K562 (cell line): ENCODE measurements at regions not wholly inside any gene's neighbourhood (a gene's known extent, or its start where the extent isn't known, plus 50 kb on each side); places are given as distances from the start of the nearest gene placed in this dataset.

Source experiments
- ATAC-seq: fragments of 200-7000 bp; cut with Tn5 transposase; 3 replicates; pipeline ENCODE4 v1.9.1; 2020; ENCODE audit warnings: moderate library complexity
- BruUV-seq: library from RNA; stranded (reverse); fragments of 400-500 nt; replicated peaks from 2 replicates; lab custom pipeline; 2021; lab: Mats Ljungman, UMichigan
- CTCF ChIA-PET: fragments of 300-600 bp; formaldehyde crosslinking; extraction: SDS; loops from one replicate; lab custom pipeline; 2021; ENCODE audit warnings: low intra/inter-chr PET ratio; lab: Yijun Ruan, JAX
- POLR2A ChIA-PET: fragments of 300-600, 350-650 bp; sonication (Branson Sonifier 250); formaldehyde crosslinking; extraction: SDS; loops from one replicate; lab custom pipeline; 2021; ENCODE audit warnings: antibody characterized with exemption, inconsistent platforms; lab: Yijun Ruan, JAX
- DNase-seq, 4 experiments: peaks; one replicate each; pipeline versions ENCODE4 v3.0.0 to v3.0.0-alpha.2; 2011 to 2018; ENCODE audit warnings: low spot score in 3 of 4, mixed read lengths in 3 of 4; ENCODE audit errors: extremely low read depth in 1 of 4
- FAIRE-seq: peaks from 2 replicates; lab custom pipeline; 2011; peaks lifted over from hg19 to GRCh38; lab: Jason Lieb, UNC
- H2AFZ ChIP-seq: 2 replicates; pipeline ENCODE4 v1.6.0; 2011; ENCODE audit warnings: low read depth, low read length, control low read depth, inconsistent platforms
- H3K27ac ChIP-seq: fragments of 200-600 bp; 3 replicates; pipeline ENCODE4 v1.8.0; 2011; ENCODE audit warnings: low read depth, mild to moderate bottlenecking, control low read depth, inconsistent platforms, low read length, moderate library complexity, mixed read lengths; ENCODE audit errors: extremely low read depth
- H3K27me3 ChIP-seq, 2 experiments: fragments of 300-600 bp in 1 of 2; 2 replicates in 1 of 2; 3 replicates in 1 of 2; pipeline versions ENCODE4 v1.6.0 to v1.8.0; 2011; ENCODE audit warnings: inconsistent platforms in 2 of 2, low read length in 2 of 2, mild to moderate bottlenecking in 1 of 2, mixed read lengths in 1 of 2, moderate library complexity in 1 of 2; ENCODE audit not compliant: control insufficient read depth in 2 of 2, insufficient read depth in 2 of 2
- H3K36me3 ChIP-seq: fragments of 300-600 bp; 3 replicates; pipeline ENCODE4 v1.8.0; 2011; ENCODE audit warnings: mild to moderate bottlenecking, low read length, inconsistent platforms; ENCODE audit not compliant: control insufficient read depth, insufficient read depth
- H3K4me1 ChIP-seq, 2 experiments: fragments of 200-600 bp in 1 of 2; replicated peaks in 1 of 2; 2 replicates in 1 of 2; 3 replicates in 1 of 2; pipeline versions ENCODE4 v1.5.1 to v1.8.0; 2011; ENCODE audit warnings: inconsistent platforms in 2 of 2, low read length in 2 of 2, mild to moderate bottlenecking in 1 of 2, mixed read lengths in 1 of 2, moderate library complexity in 1 of 2; ENCODE audit not compliant: control insufficient read depth in 2 of 2, insufficient read depth in 2 of 2
- H3K4me2 ChIP-seq: 2 replicates; pipeline ENCODE4 v1.6.1; 2011; ENCODE audit warnings: low read length, control low read depth, inconsistent platforms, mixed read lengths; ENCODE audit not compliant: insufficient read depth
- H3K4me3 ChIP-seq: fragments of 200-600 bp; sonication (generic), shearing (Covaris generic); 2 replicates; pipeline ENCODE4 v1.5.1; 2016; ENCODE audit warnings: control low read depth, inconsistent platforms
- H3K79me2 ChIP-seq: fragments of 200-600 bp; 3 replicates; pipeline ENCODE4 v1.8.0; 2011; ENCODE audit warnings: low read length, inconsistent platforms; ENCODE audit not compliant: control insufficient read depth, insufficient read depth
- H3K9ac ChIP-seq, 2 experiments: 2 replicates each; pipeline versions ENCODE4 v1.6.0 to v1.6.1; 2011; ENCODE audit warnings: low read depth in 2 of 2, low read length in 2 of 2, control low read depth in 1 of 2, inconsistent platforms in 1 of 2, mild to moderate bottlenecking in 1 of 2, mixed read lengths in 1 of 2; ENCODE audit not compliant: insufficient read depth in 1 of 2
- H3K9me1 ChIP-seq: one replicate; pipeline ENCODE4 v1.6.0; 2011; ENCODE audit warnings: inconsistent platforms, mild to moderate bottlenecking, low read length, moderate library complexity; ENCODE audit not compliant: control insufficient read depth, insufficient read depth
- H3K9me3 ChIP-seq: replicated peaks from 2 replicates; pipeline ENCODE4 v1.5.1; 2011; ENCODE audit warnings: low read depth, low read length, inconsistent platforms; ENCODE audit not compliant: control insufficient read depth, insufficient read depth
- H4K20me1 ChIP-seq: replicated peaks from 2 replicates; pipeline ENCODE4 v1.6.1; 2011; ENCODE audit warnings: low read length, inconsistent platforms, mixed read lengths; ENCODE audit not compliant: control insufficient read depth, insufficient read depth
- HEY1 ChIP-seq: fragments of 250-450 bp; sonication (Bioruptor Pico); IDR thresholded peaks from 2 replicates; pipeline ENCODE4 v1.5.0; 2020; ENCODE audit warnings: mild to moderate bottlenecking, moderate library complexity, borderline replicate concordance
- HSF4 ChIP-seq: fragments of 250-450 bp; sonication (Bioruptor Pico); IDR thresholded peaks from 2 replicates; pipeline ENCODE4 v2.1.2; 2022; ENCODE audit warnings: mild to moderate bottlenecking, moderate library complexity, borderline replicate concordance
- RREB1 ChIP-seq: fragments of 250-450 bp; sonication (Bioruptor Pico); IDR thresholded peaks from 2 replicates; pipeline ENCODE4 v1.4.0; 2020
- in situ Hi-C: fragments of 300-500 bp; cut with MboI; formaldehyde crosslinking; loops from 4 replicates; pipeline ENCODE4 v1.15.0; 2018; ENCODE audit warnings: inconsistent platforms, mixed read lengths
- intact Hi-C: fragments of 100-400 bp; cut with micrococcal nuclease; formaldehyde crosslinking; loops from 2 replicates; pipeline ENCODE4 v1.14.2; 2022

- no peak overlapping the region for H3K4me3 ChIP-seq
- H3K9ac ChIP-seq, result no peak overlapping the region
- H3K9me3 ChIP-seq, result no peaks in the 10 kb centered on the region
- no peak overlapping the region for H3K4me2 ChIP-seq
- H3K79me2 ChIP-seq, result no peaks in the 10 kb centered on the region
- CTCF ChIA-PET, result no interaction called here
- POLR2A ChIA-PET, result no interaction called here
- TF ChIP-seq HSF4 (CRISPR knock-in tag) (no peak), HEY1 (CRISPR knock-in tag) (no peak), RREB1 (CRISPR knock-in tag) (no peak)
- H4K20me1 ChIP-seq, result no peaks in the 10 kb centered on the region
- intact Hi-C loops, result no loop called here
- BruUV-seq, result no TSS peak
- no peak for ATAC-seq
- H3K27me3 ChIP-seq, result no peaks in the 10 kb centered on the region
- H2AFZ ChIP-seq, result no peak overlapping the region
- no peaks in the 10 kb centered on the region for H3K36me3 ChIP-seq
- DNase-seq, result no peak
- no peaks in the 10 kb centered on the region for H3K9me1 ChIP-seq
- no peaks in the 10 kb centered on the region for H3K4me1 ChIP-seq
- no peak for FAIRE-seq
- in situ Hi-C loops, result no loop called here
- H3K27ac ChIP-seq, result no peak overlapping the region
These were observed 151.7 kb upstream of the DST start for GRCh38 chr6:56794421-56794820.
